ENCODE measurements at regions not wholly inside any gene's neighbourhood (a gene's known extent, or its start where the extent isn't known, plus 50 kb on each side); places are given as distances from the start of the nearest gene placed in this dataset.

- Histone ChIP-seq H3K79me2 (ENCODE audit: insufficient read depth, low read length) (no peaks in the 10 kb centered on the region), H3K36me3 (replicated peaks in 1 of 2; ENCODE audit: control insufficient read depth in 1 of 2, insufficient read depth in 2 of 2, low read length in 2 of 2) (no peaks in the 10 kb centered on the region), H3K9ac (ENCODE audit: insufficient read depth, low read depth, low read length) (no peak overlapping the region), H2AFZ (ENCODE audit: low read length) (no peak overlapping the region), H3K4me3 (replicated peaks in 1 of 3; ENCODE audit: insufficient read depth in 1 of 3, low read depth in 2 of 3, low read length in 3 of 3) (no peak overlapping the region), H3K9me3 (ENCODE audit: low read length) (peaks cover 7% of the 10 kb centered on the region; the same call in 1 of the 2 replicates), H4K20me1 (ENCODE audit: insufficient read depth, low read length) (no peaks in the 10 kb centered on the region), H3K27ac (ENCODE audit: extremely low read length, insufficient read depth, low read length) (no peak overlapping the region), H3K4me2 (ENCODE audit: low read depth, low read length) (no peak overlapping the region), H3K27me3 (ENCODE audit: control insufficient read depth in 1 of 2, insufficient read depth in 2 of 2, low read length in 2 of 2) (no peaks in the 10 kb centered on the region), H3K4me1 (ENCODE audit: insufficient read depth, low read length) (no peaks in the 10 kb centered on the region)
- ChIA-PET POLR2A (no interaction called here), CTCF (ENCODE audit: low intra/inter-chr PET ratio, low total read pairs) (no interaction called here)
- WGBS (ENCODE audit: low lambda C conversion rate) = 14% methylated on average over 1 of the region's 1 CpG
- no peak for FAIRE-seq
- in situ Hi-C loops (cut with HindIII; ENCODE audit: extremely low pct_ligation_motif_present, low pct_unique_long_range_greater_than_20kb) = no loop called here
- peak; percentile 83 for ATAC-seq
- peak; percentile 73 for DNase-seq (ENCODE audit: low spot score)
- intact Hi-C loops (cut with micrococcal nuclease; ENCODE audit: unreplicated experiment) = loop anchor here (1.0 kb wide), 1 partner anchor 84 kb away; no protein-coding TSS in a partner anchor
- BruUV-seq (replicated peaks) = no TSS peak
- TF ChIP-seq SALL1 (CRISPR knock-in tag; IDR thresholded peaks at IDR 0.05) (no peak), MED8 (CRISPR knock-in tag; IDR thresholded peaks at IDR 0.05; ENCODE audit: insufficient replicate concordance) (no peak), SRF (IDR thresholded peaks at IDR 0.05; ENCODE audit: low read depth, low read length) (peak; percentile 94), ATAD3A (CRISPR knock-in tag; IDR thresholded peaks at IDR 0.05) (no peak), EED (CRISPR knock-in tag; IDR thresholded peaks at IDR 0.05) (no peak), HOMEZ (CRISPR knock-in tag; IDR thresholded peaks at IDR 0.05; ENCODE audit: low read depth) (peak; percentile 61; the same call in 1 of the 2 replicates), NFE2 (CRISPR knock-in tag; IDR thresholded peaks at IDR 0.05) (no peak), RFX3 (CRISPR knock-in tag; IDR thresholded peaks at IDR 0.05) (no peak), ZMAT3 (CRISPR knock-in tag; conservative IDR thresholded peaks at IDR 0.05) (no peak), ZNF44 (CRISPR knock-in tag; IDR thresholded peaks at IDR 0.05) (no peak), NCOR1 (IDR thresholded peaks at IDR 0.05; ENCODE audit: borderline replicate concordance, low read length) (0 out of 2 replicates have a peak, but pooled peaks have one; percentile 35), HNF4G (IDR thresholded peaks at IDR 0.05; ENCODE audit: borderline replicate concordance, low read depth, low read length) (no peak), HNF4G (CRISPR knock-in tag; IDR thresholded peaks at IDR 0.05; ENCODE audit: borderline replicate concordance, low read depth) (no peak), TEF (CRISPR knock-in tag; IDR thresholded peaks at IDR 0.05) (no peak), PCBP2 (optimal IDR thresholded peaks at IDR 0.05; ENCODE audit: low read depth, low read length, poor library complexity, severe bottlenecking) (no peak), ZBTB7A (CRISPR knock-in tag; IDR thresholded peaks at IDR 0.05) (no peak), ZNF101 (CRISPR knock-in tag; IDR thresholded peaks at IDR 0.05; ENCODE audit: borderline replicate concordance, low read depth) (no peak), ARID5B (CRISPR knock-in tag; IDR thresholded peaks at IDR 0.05) (peak; percentile 22; the same call in 1 of the 2 replicates), ZSCAN22 (CRISPR knock-in tag; IDR thresholded peaks at IDR 0.05) (no peak), NCOA1 (CRISPR knock-in tag; IDR thresholded peaks at IDR 0.05) (no peak), HMG20A (CRISPR knock-in tag; IDR thresholded peaks at IDR 0.05; ENCODE audit: borderline replicate concordance) (0 out of 2 replicates have a peak, but pooled peaks have one; percentile 32), ZKSCAN5 (CRISPR knock-in tag; IDR thresholded peaks at IDR 0.05) (no peak), ONECUT2 (CRISPR knock-in tag; IDR thresholded peaks at IDR 0.05) (no peak)
Observed at GRCh38 chrX:46198858-46199257, 346.4 kb downstream of the ZNF674 start.
